Pancreas (tissue), 10 donors: ENCODE measurements at regions not wholly inside any gene's neighbourhood (a gene's known extent, or its start where the extent isn't known, plus 50 kb on each side); places are given as distances from the start of the nearest gene placed in this dataset.
"Not testable (repeated sequence)": the region's sequence is repeated elsewhere in the genome, so short reads cannot be mapped to it uniquely, and the experiment has no call there.

Source experiments
- ATAC-seq, 4 donors: fragments of 200-7000 bp; cut with Tn5 transposase; one replicate each; pipeline versions ENCODE4 v1.8.0 to v1.9.1; 2020; ENCODE audit warnings: mild to moderate bottlenecking in 4 of 4, moderate library complexity in 4 of 4
- DNase-seq, 6 donors: peaks; one replicate each; pipeline ENCODE4 v3.0.0-alpha.2; 2020
- FAIRE-seq: peaks from 2 replicates; lab custom pipeline; 2012; peaks lifted over from hg19 to GRCh38; lab: Jason Lieb, UNC
- H3K27ac ChIP-seq, 4 donors: fragments of 200-600 bp; sonication (generic); 1 replicate in 3 of 4; 2 replicates in 1 of 4; pipeline versions ENCODE4 v1.5.0 to v1.8.0; 2020
- H3K27me3 ChIP-seq, 4 donors: fragments of 200-600 bp; one replicate each; pipeline ENCODE4 v1.8.0; 2021
- H3K36me3 ChIP-seq, 3 donors: fragments of 200-600 bp; sonication (generic) in 1 of 3; one replicate each; pipeline versions ENCODE4 v1.5.0 to v1.8.0; 2020 to 2021
- H3K4me1 ChIP-seq, 3 donors: fragments of 200-600 bp; one replicate each; pipeline ENCODE4 v1.8.0; 2021
- H3K4me3 ChIP-seq, 4 donors: fragments of 200-600 bp; sonication (generic) in 2 of 4; one replicate each; pipeline versions ENCODE4 v1.5.0 to v1.8.0; 2020 to 2021
- H3K9me3 ChIP-seq, 4 donors: fragments of 200-600 bp; one replicate each; pipeline ENCODE4 v1.8.0; 2021
- WGBS, 2 donors: extraction: QIAGEN DNeasy Blood & Tissue Kit; methylation state at CpG; one replicate each; pipeline ENCODE4 v1.1.7; 2013; 5-methylcytosine and 5-hydroxymethylcytosine counted together
- intact Hi-C, 3 donors: fragments of 100-400 bp; cut with DNase I; formaldehyde crosslinking; loops; one replicate each; pipeline versions ENCODE4 v1.11.1 to v1.14.2; 2022
- TF ChIP-seq, protein P1 (sequence below), 4 donors: fragments of 200-600 bp; sonication (generic) in 3 of 4; IDR thresholded peaks; one replicate each; pipeline versions ENCODE4 v1.5.0 to v1.8.0; 2021; ENCODE audit warnings: antibody characterized with exemption in 4 of 4
- donor health status: healthy with polysubstance abuse.
- donor health status: DM: no; HTN: no; CAD: no; lungs with moderate emphysema.
- donor health status: DM: no; HTN: no; CAD: no.
- donor health status: control.
- donor health status: control.
- donor health status: Bipolar disorder and iron deficiency.
- donor health status: DM: yes; HTN: yes; CAD: no.
- donor health status: DM: no; HTN: no; CAD: no.
- donor health status: DM: no; HTN: no; CAD: no.
- donor health status: DM: yes; HTN: yes; CAD: no.

DNA sequence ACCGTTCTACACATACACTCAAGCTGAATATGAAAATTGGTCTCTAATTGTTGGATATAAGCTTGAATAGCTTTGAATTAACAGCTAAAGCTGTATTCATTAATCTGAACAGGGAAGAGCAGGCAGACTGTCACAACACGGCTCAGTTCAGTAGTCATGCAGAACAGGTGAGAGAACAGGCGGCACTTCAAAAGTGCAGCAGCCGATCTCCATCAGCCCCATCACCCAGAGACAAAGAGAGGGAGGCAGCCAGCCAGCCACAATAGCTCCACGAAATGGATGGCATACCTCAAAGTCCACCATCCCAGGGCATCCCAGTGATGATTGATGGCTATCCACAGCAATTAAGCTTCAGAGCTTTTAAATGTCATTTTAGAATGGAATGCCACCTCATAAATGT is 419.2 kb downstream of the OLFM4 start:
- Histone ChIP-seq H3K27me3 (no peaks in the 10 kb centered on the region), H3K27ac (no peak overlapping the region), H3K36me3 (no peaks in the 10 kb centered on the region), H3K4me3 (no peak overlapping the region), H3K4me1 (no peaks in the 10 kb centered on the region), H3K9me3 (no peaks in the 10 kb centered on the region)
- FAIRE-seq (no peak), DNase-seq (no peak), ATAC-seq (no peak)
- WGBS, 2 donors: 48 to 66% methylated on average over 5 of the region's 5 CpGs
- TF ChIP-seq, protein P1, sequence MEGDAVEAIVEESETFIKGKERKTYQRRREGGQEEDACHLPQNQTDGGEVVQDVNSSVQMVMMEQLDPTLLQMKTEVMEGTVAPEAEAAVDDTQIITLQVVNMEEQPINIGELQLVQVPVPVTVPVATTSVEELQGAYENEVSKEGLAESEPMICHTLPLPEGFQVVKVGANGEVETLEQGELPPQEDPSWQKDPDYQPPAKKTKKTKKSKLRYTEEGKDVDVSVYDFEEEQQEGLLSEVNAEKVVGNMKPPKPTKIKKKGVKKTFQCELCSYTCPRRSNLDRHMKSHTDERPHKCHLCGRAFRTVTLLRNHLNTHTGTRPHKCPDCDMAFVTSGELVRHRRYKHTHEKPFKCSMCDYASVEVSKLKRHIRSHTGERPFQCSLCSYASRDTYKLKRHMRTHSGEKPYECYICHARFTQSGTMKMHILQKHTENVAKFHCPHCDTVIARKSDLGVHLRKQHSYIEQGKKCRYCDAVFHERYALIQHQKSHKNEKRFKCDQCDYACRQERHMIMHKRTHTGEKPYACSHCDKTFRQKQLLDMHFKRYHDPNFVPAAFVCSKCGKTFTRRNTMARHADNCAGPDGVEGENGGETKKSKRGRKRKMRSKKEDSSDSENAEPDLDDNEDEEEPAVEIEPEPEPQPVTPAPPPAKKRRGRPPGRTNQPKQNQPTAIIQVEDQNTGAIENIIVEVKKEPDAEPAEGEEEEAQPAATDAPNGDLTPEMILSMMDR (IDR thresholded peaks at IDR 0.05): no peak
- intact Hi-C loops: no loop called here

DNA sequence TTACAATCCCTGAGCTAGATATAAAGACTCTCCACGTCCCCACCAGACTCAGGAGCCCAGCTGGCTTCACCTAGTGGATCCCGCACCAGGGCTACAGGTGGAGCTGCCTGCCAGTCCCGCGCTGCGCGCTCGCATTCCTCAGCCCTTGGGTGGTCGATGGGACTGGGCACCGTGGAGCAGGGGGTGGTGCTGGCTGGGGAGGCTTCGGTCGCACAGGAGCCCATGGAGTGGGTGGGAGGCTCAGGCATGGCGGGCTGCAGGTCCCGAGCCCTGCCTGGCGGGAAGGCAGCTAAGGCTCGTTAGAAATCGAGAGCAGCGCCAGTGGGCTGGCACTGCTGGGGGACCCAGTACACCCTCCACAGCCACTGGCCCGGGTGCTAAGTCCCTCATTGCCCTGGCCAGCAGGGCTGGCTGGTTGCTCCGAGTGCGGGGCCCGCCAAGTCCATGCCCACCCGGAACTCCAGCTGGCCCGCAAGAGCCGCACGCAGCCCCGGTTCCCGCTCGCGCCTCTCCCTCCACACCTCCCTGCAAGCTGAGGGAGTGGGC is 423.7 kb downstream of the OLFM4 start:
- H3K4me1 ChIP-seq, ATAC-seq, intact Hi-C loops, FAIRE-seq, H3K9me3 ChIP-seq, H3K36me3 ChIP-seq, H3K4me3 ChIP-seq, H3K27ac ChIP-seq, H3K27me3 ChIP-seq: not testable (repeated sequence)
- peak in 1 of 6 donors; percentile 20 for DNase-seq
- 88 to 95% methylated on average over 21 to 27 of the region's 29 CpGs for whole genome bisulfite sequencing, 2 donors

DNA sequence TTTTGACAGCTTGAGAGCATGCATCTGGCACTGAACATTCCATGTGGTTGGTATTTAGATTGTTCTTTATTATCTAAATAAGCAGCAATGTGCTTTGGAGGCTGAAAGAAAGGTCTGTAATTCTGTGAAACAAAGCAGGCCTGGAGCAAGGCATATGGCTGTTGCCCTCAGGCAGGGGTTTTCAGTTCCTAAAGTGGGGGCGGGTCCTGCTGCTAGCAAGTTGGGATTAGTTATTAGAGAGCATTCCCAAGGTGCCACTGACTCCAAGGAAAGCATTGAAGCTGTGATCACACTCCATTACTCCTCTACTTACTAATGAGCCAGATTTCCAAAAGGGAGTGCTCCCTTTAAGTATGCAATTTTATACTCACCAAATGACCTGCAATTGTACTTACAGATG is 432.2 kb downstream of the OLFM4 start:
- DNase-seq (no peak), ATAC-seq (no peak), FAIRE-seq (no peak)
- Histone ChIP-seq H3K9me3 (no peaks in the 10 kb centered on the region), H3K4me3 (no peak overlapping the region), H3K36me3 (no peaks in the 10 kb centered on the region), H3K27ac (no peak overlapping the region), H3K4me1 (no peaks in the 10 kb centered on the region), H3K27me3 (no peaks in the 10 kb centered on the region)
- WGBS, 2 donors: 55% methylated on average over 1 of the region's 1 CpG
- intact Hi-C loops: no loop called here
- TF ChIP-seq, protein P1 (IDR thresholded peaks at IDR 0.05): no peak

DNA sequence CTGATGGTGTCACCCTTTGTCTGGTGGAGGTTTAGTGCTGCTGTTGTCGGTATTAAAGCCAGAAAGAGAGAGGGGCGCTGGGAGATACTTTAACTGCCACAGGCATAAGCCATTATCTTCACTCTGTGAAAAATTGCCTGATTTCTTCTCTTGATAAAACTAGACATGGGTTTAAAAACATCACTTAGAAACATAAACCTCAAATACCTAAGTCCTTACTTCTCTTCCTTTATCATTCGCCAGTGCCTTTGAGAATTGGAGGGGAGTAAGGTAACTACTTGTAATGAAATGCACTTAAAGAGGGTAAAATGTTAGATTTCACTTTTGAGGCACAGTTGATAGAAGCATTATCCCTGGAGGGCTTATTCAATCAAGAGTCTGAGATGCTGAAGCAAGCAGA is 434.5 kb downstream of the OLFM4 start:
- WGBS, 2 donors: 68 to 81% methylated on average over 3 of the region's 3 CpGs

DNA sequence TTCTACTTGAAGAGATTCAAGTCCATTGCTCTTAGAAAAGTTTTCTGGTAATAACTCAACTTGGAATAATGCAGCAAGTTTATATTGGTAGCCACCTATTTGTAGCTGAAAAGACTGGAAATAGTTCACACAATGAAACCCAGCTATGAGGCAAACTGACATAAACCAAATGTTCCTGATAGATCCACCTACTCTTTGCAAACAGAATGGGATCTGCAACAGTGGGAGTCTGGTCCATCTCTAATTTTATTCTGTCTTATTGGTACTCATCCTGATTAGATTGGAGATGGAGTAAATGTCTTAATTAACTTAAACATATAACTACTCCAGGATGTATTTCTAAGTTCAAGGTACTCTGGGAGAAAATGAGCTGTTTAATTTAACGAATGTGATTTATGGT is 438.0 kb downstream of the OLFM4 start:
- DNase-seq: no peak
- intact Hi-C loops: no loop called here
- Histone ChIP-seq H3K27me3 (no peaks in the 10 kb centered on the region), H3K27ac (no peak overlapping the region), H3K4me1 (no peaks in the 10 kb centered on the region), H3K4me3 (no peak overlapping the region), H3K9me3 (no peaks in the 10 kb centered on the region), H3K36me3 (no peaks in the 10 kb centered on the region)
- no peak for FAIRE-seq
- WGBS, 2 donors: 76 to 92% methylated on average over 1 of the region's 1 CpG
- TF ChIP-seq, protein P1 (IDR thresholded peaks at IDR 0.05): no peak
- ATAC-seq: no peak

More for the DNA sequence above, 434.5 kb downstream of the OLFM4 start:
- DNase-seq (no peak), FAIRE-seq (no peak), ATAC-seq (no peak)
- TF ChIP-seq, protein P1 (IDR thresholded peaks at IDR 0.05): no peak
- intact Hi-C loops: no loop called here
- Histone ChIP-seq H3K9me3 (no peaks in the 10 kb centered on the region), H3K4me1 (no peaks in the 10 kb centered on the region), H3K36me3 (no peaks in the 10 kb centered on the region), H3K27ac (no peak overlapping the region), H3K4me3 (no peak overlapping the region), H3K27me3 (no peaks in the 10 kb centered on the region)
